ENCODE measurements at regions not wholly inside any gene's neighbourhood (a gene's known extent, or its start where the extent isn't known, plus 50 kb on each side); places are given as distances from the start of the nearest gene placed in this dataset.

GRCh38 chr6:141173529-141173928 lies 959.2 kb upstream of the GJE1 start:
- TF ChIP-seq CTCF (IDR thresholded peaks at IDR 0.05) (no peak), POLR2A (IDR thresholded peaks at IDR 0.05) (no peak)
